Mucosa of descending colon (tissue), 3 donors: ENCODE measurements at regions not wholly inside any gene's neighbourhood (a gene's known extent, or its start where the extent isn't known, plus 50 kb on each side); places are given as distances from the start of the nearest gene placed in this dataset.

Source experiments
- ATAC-seq: fragments of 200-7000 bp; cut with Tn5 transposase; one replicate; pipeline ENCODE4 v1.9.1; 2020; ENCODE audit warnings: mild to moderate bottlenecking, moderate library complexity
- DNase-seq, 3 donors: peaks; one replicate each; pipeline ENCODE4 v3.0.0-alpha.2; 2020
- H3K36me3 ChIP-seq: fragments of 200-600 bp; one replicate; pipeline ENCODE4 v1.8.0; 2021; ENCODE audit warnings: low read depth, mild to moderate bottlenecking
- H3K4me1 ChIP-seq: fragments of 200-600 bp; one replicate; pipeline ENCODE4 v1.8.0; 2021; ENCODE audit warnings: low read depth, mild to moderate bottlenecking
- H3K4me3 ChIP-seq: fragments of 200-600 bp; one replicate; pipeline ENCODE4 v1.8.0; 2021; ENCODE audit warnings: mild to moderate bottlenecking
- H3K9me3 ChIP-seq: fragments of 200-600 bp; one replicate; pipeline ENCODE4 v1.8.0; 2021; ENCODE audit warnings: mild to moderate bottlenecking
- CTCF ChIP-seq: fragments of 200-600 bp; IDR thresholded peaks from one replicate; pipeline ENCODE4 v1.8.0; 2022; ENCODE audit warnings: antibody characterized with exemption, mild to moderate bottlenecking
- intact Hi-C, 2 donors: fragments of 100-400 bp; cut with DNase I in 1 of 2; cut with micrococcal nuclease in 1 of 2; formaldehyde crosslinking; loops; one replicate each; pipeline versions ENCODE4 v1.11.0 to v1.11.1; 2022; cut with DNase I, micrococcal nuclease
- donor health status: DM: no; HTN: no; CAD: no; lungs with moderate emphysema.
- donor health status: DM: no; HTN: no; CAD: no.
- donor health status: DM: no; HTN: yes; CAD: no.

DNA sequence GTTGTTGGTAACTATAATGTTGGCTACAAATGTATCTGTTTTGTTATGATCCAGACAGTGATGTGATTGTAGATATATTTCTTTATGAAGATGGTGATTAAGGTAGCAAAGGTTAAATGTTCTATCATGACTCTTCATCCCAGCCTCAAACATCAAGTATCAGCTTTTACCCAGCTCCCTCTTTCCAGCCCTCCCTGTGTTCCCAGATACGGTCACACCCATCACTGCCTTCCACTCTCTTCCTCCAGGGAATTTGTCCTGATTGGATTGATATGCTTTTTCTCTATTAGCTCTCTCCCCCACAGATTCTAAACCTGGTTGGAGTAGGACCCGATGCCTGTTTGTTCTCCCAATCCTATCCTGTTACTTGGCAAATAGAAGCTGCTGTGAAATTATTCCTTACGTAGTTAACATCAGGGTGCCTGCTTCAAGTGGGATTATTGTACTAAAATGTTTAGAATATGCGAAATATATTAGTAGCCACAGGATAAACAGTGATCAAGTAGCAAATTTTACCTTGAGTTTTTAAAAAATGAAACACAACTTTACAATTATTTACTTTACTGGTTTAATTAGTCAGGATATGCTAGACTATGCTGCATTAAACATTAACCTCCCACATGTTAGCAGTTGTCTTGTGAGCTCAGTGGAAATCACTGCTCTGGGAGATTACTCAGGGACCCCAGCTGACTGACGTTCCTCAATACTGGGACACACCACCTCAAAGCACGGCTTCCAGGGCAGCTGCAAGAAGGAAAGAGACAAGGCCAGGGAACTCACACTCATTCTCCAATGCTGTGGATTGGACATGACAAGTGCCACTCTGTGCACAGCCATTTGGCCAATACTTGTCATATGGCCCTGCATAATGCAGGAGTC is 165.3 kb downstream of the ALX1 start:
- DNase-seq (peak in 2 of 3 donors; percentile 23 to 39), ATAC-seq (peak; percentile 85)
- TF ChIP-seq CTCF: no peak
- no peaks in the 10 kb centered on the region for H3K36me3 ChIP-seq
- intact Hi-C loops: no loop called here
- H3K4me1 ChIP-seq: peaks cover 2% of the 10 kb centered on the region
- H3K9me3 ChIP-seq: no peaks in the 10 kb centered on the region
- H3K4me3 ChIP-seq: no peak overlapping the region

DNA sequence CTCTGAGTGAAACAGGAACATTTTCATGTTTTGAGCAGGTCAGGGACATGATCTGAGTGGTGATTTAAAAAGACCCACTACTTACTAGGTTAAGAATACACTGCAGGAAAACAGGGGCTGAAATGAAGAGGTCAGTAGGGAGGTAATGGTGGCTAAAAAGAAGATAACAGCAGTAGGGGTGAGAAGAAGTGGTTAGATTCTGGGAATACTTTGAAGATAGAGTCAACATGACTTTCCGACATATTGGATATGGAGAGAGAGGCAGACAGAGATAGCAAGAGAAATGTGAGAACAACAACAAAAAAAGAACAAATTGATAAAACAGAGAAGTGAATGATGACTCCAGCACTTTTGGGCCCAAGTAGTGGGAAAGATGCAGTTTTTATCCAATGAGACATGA is 168.0 kb downstream of the ALX1 start:
- peaks cover 2% of the 10 kb centered on the region for H3K4me1 ChIP-seq
- TF ChIP-seq CTCF: no peak
- intact Hi-C loops: no loop called here
- H3K9me3 ChIP-seq: no peaks in the 10 kb centered on the region
- no peaks in the 10 kb centered on the region for H3K36me3 ChIP-seq
- DNase-seq: no peak
- ATAC-seq: no peak
- H3K4me3 ChIP-seq: no peak overlapping the region

GRCh38 chr12:85448548-85449139 is 168.6 kb downstream of the ALX1 start:
- no peaks in the 10 kb centered on the region for H3K9me3 ChIP-seq
- no peak for TF ChIP-seq CTCF
- no peak for DNase-seq
- no peaks in the 10 kb centered on the region for H3K36me3 ChIP-seq
- ATAC-seq: peak; percentile 36
- peaks cover 2% of the 10 kb centered on the region for H3K4me1 ChIP-seq
- H3K4me3 ChIP-seq: no peak overlapping the region
- intact Hi-C loops: no loop called here

- intact Hi-C loops: no loop called here
- Histone ChIP-seq H3K36me3 (no peaks in the 10 kb centered on the region), H3K4me3 (no peak overlapping the region), H3K4me1 (no peaks in the 10 kb centered on the region), H3K9me3 (no peaks in the 10 kb centered on the region)
- TF ChIP-seq CTCF: no peak
- ATAC-seq (no peak), DNase-seq (no peak)
Measured at GRCh38 chr12:85457016-85457415, 177.0 kb downstream of the ALX1 start.

DNA sequence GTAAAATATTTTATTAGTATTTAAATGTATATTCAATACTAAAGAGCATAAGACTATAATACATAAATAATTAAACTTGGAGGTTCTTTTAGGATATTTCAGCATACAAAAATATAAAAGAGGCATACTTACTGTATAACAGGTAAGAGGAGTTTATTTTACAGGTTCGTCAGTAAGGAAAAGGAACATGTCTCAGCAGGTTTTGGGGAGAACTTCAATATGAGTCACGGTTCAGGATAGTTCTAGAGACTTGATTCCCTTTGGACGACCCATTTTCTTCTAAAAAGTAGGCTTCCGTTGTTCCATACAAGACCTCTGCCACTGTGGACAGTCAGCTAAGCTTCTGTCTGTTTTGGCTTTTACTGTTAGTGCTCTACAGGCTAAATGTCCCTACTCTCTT is 181.1 kb downstream of the ALX1 start:
- no peak overlapping the region for H3K4me3 ChIP-seq
- ATAC-seq (no peak), DNase-seq (no peak)
- TF ChIP-seq CTCF: no peak
- intact Hi-C loops: loop anchor here in 1 of 2 donors (10.0 kb wide), 1 partner anchor 414 kb away; the partner anchor contains the start of gene NTS
- H3K4me1 ChIP-seq: no peaks in the 10 kb centered on the region
- H3K36me3 ChIP-seq: no peaks in the 10 kb centered on the region
- no peaks in the 10 kb centered on the region for H3K9me3 ChIP-seq
